Lower leg skin (tissue), 3 donors: ENCODE measurements at regions not wholly inside any gene's neighbourhood (a gene's known extent, or its start where the extent isn't known, plus 50 kb on each side); places are given as distances from the start of the nearest gene placed in this dataset.

Experiments
- POLR2A ChIP-seq, 2 donors: fragments of 450-650 bp; IDR thresholded peaks; one replicate each; pipeline ENCODE4 v1.6.1; 2016 to 2017; ENCODE audit warnings: antibody characterized with exemption in 2 of 2, mild to moderate bottlenecking in 1 of 2, moderate library complexity in 1 of 2
- TF ChIP-seq, protein P1 (sequence below), 3 donors: fragments of 450-650 bp; IDR thresholded peaks; one replicate each; pipeline ENCODE4 v1.5.1; 2016; ENCODE audit warnings: antibody characterized with exemption in 3 of 3, mild to moderate bottlenecking in 3 of 3, moderate library complexity in 2 of 3

DNA sequence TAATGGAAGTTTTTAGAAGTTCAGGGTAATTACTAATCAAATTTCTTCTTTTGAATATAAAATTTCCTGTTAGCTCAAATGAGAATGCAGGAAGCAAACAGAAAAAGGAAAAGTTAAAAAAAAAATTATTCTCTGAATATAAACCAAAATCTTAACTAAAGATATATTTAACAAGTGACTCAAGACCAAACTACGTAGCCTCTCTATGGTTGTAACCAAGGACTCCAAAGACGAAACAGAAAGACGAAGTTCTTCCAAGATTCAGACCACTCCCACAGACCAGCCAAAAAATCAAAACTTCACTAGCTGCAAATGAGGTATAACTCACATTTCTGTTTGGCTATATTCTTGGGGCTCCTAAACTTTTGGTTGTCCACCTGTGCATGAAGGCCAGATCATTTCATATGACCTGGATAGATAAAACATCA lies 846.5 kb upstream of the ALCAM start:
- TF ChIP-seq, protein P1, sequence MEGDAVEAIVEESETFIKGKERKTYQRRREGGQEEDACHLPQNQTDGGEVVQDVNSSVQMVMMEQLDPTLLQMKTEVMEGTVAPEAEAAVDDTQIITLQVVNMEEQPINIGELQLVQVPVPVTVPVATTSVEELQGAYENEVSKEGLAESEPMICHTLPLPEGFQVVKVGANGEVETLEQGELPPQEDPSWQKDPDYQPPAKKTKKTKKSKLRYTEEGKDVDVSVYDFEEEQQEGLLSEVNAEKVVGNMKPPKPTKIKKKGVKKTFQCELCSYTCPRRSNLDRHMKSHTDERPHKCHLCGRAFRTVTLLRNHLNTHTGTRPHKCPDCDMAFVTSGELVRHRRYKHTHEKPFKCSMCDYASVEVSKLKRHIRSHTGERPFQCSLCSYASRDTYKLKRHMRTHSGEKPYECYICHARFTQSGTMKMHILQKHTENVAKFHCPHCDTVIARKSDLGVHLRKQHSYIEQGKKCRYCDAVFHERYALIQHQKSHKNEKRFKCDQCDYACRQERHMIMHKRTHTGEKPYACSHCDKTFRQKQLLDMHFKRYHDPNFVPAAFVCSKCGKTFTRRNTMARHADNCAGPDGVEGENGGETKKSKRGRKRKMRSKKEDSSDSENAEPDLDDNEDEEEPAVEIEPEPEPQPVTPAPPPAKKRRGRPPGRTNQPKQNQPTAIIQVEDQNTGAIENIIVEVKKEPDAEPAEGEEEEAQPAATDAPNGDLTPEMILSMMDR (IDR thresholded peaks at IDR 0.05), result no peak
- no peak for TF ChIP-seq POLR2A (IDR thresholded peaks at IDR 0.05)
